ENCODE measurements at regions not wholly inside any gene's neighbourhood (a gene's known extent, or its start where the extent isn't known, plus 50 kb on each side); places are given as distances from the start of the nearest gene placed in this dataset.

GRCh38 chr4:124790471-124790870 is 77.9 kb upstream of the ANKRD50 start:
- no peaks in the 10 kb centered on the region for H3K4me1 ChIP-seq (ENCODE audit: insufficient read depth, low read length)
- no peak overlapping the region for H3K4me3 Mint-ChIP-seq
- no peaks in the 10 kb centered on the region for H3K9me3 ChIP-seq (ENCODE audit: control insufficient read depth in 1 of 2, low read length in 2 of 2)
- H3K36me3 Mint-ChIP-seq = no peaks in the 10 kb centered on the region
- no peaks in the 10 kb centered on the region for H3K27me3 ChIP-seq (ENCODE audit: insufficient read depth, low read length)
- ChIA-PET CTCF (ENCODE audit: partially characterized antibody) (no interaction called here), POLR2A (ENCODE audit: partially characterized antibody) (no interaction called here)
- peaks cover 0 to 4% (median 0%) of the 10 kb centered on the region in 8 donors for H3K9me3 Mint-ChIP-seq
- no peak overlapping the region for H3K27ac Mint-ChIP-seq
- H3K27ac ChIP-seq (ENCODE audit: low read depth, low read length) = no peak overlapping the region
- H3K4me1 Mint-ChIP-seq = no peaks in the 10 kb centered on the region
- no peaks in the 10 kb centered on the region for H3K36me3 ChIP-seq (ENCODE audit: insufficient read depth, low read length)
- H3K4me3 ChIP-seq (ENCODE audit: low read length in 2 of 2) = no peak overlapping the region
- intact Hi-C loops (cut with micrococcal nuclease) = no loop called here
- no peak for DNase-seq
- no peaks in the 10 kb centered on the region for H3K27me3 Mint-ChIP-seq

DNA sequence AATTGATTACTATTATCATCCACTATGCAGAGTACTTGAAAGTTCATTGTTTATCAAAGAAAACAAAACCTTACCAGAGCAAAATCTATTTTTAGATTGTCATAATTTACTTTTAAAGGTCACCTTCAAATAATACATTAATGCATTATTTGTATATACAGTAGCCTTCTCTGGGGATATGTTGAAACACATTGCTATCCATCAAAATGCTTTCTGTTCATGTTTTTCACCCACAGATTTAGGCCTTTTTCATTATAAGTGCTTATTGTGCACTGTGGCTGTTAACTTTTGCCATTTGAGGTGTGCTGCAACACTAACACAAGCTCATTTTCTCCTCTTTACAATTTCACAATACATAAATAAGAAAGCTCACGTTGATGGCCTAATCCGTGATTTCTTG is 74.1 kb upstream of the ANKRD50 start:
- POLR2A ChIA-PET (ENCODE audit: partially characterized antibody) = no interaction called here
- intact Hi-C loops (cut with micrococcal nuclease) = no loop called here
- Mint-ChIP-seq H3K4me1 (no peaks in the 10 kb centered on the region), H3K36me3 (no peaks in the 10 kb centered on the region), H3K27ac (no peak overlapping the region), H3K27me3 (no peaks in the 10 kb centered on the region), H3K9me3 (peaks cover 0 to 4% (median 0%) of the 10 kb centered on the region in 8 donors), H3K4me3 (no peak overlapping the region)
- H3K27ac ChIP-seq (ENCODE audit: low read depth, low read length) = no peak overlapping the region
- DNase-seq = no peak
- no peaks in the 10 kb centered on the region for H3K36me3 ChIP-seq (ENCODE audit: insufficient read depth, low read length)
- H3K4me3 ChIP-seq (ENCODE audit: low read length in 2 of 2) = no peak overlapping the region
- no peaks in the 10 kb centered on the region for H3K4me1 ChIP-seq (ENCODE audit: insufficient read depth, low read length)
- H3K9me3 ChIP-seq (ENCODE audit: control insufficient read depth in 1 of 2, low read length in 2 of 2) = no peaks in the 10 kb centered on the region
- CTCF ChIA-PET (ENCODE audit: partially characterized antibody) = no interaction called here
- H3K27me3 ChIP-seq (ENCODE audit: insufficient read depth, low read length) = no peaks in the 10 kb centered on the region

- no peaks in the 10 kb centered on the region for H3K9me3 ChIP-seq (ENCODE audit: control insufficient read depth in 1 of 2, low read length in 2 of 2)
- Mint-ChIP-seq H3K4me1 (no peaks in the 10 kb centered on the region), H3K27me3 (no peaks in the 10 kb centered on the region), H3K9me3 (peaks cover 0 to 4% (median 0%) of the 10 kb centered on the region in 8 donors), H3K4me3 (no peak overlapping the region), H3K27ac (no peak overlapping the region), H3K36me3 (no peaks in the 10 kb centered on the region)
- no peaks in the 10 kb centered on the region for H3K4me1 ChIP-seq (ENCODE audit: insufficient read depth, low read length)
- no peak overlapping the region for H3K27ac ChIP-seq (ENCODE audit: low read depth, low read length)
- no peak overlapping the region for H3K4me3 ChIP-seq (ENCODE audit: low read length in 2 of 2)
- no peaks in the 10 kb centered on the region for H3K27me3 ChIP-seq (ENCODE audit: insufficient read depth, low read length)
- no peak for DNase-seq
- POLR2A ChIA-PET (ENCODE audit: partially characterized antibody) = no interaction called here
- H3K36me3 ChIP-seq (ENCODE audit: insufficient read depth, low read length) = no peaks in the 10 kb centered on the region
- CTCF ChIA-PET (ENCODE audit: partially characterized antibody) = no interaction called here
- intact Hi-C loops (cut with micrococcal nuclease) = no loop called here
These were observed 73.1 kb upstream of the ANKRD50 start for GRCh38 chr4:124785645-124786044.

GRCh38 chr4:124783847-124784246 is 71.3 kb upstream of the ANKRD50 start:
- Mint-ChIP-seq H3K4me3 (no peak overlapping the region), H3K27ac (no peak overlapping the region), H3K9me3 (peaks cover 0 to 4% (median 0%) of the 10 kb centered on the region in 8 donors), H3K36me3 (no peaks in the 10 kb centered on the region), H3K4me1 (no peaks in the 10 kb centered on the region), H3K27me3 (no peaks in the 10 kb centered on the region)
- H3K27me3 ChIP-seq (ENCODE audit: insufficient read depth, low read length) = no peaks in the 10 kb centered on the region
- H3K36me3 ChIP-seq (ENCODE audit: insufficient read depth, low read length) = no peaks in the 10 kb centered on the region
- DNase-seq = no peak
- POLR2A ChIA-PET (ENCODE audit: partially characterized antibody) = no interaction called here
- intact Hi-C loops (cut with micrococcal nuclease) = no loop called here
- no peaks in the 10 kb centered on the region for H3K4me1 ChIP-seq (ENCODE audit: insufficient read depth, low read length)
- CTCF ChIA-PET (ENCODE audit: partially characterized antibody) = no interaction called here
- H3K4me3 ChIP-seq (ENCODE audit: low read length in 2 of 2) = no peak overlapping the region
- H3K27ac ChIP-seq (ENCODE audit: low read depth, low read length) = no peak overlapping the region
- H3K9me3 ChIP-seq (ENCODE audit: control insufficient read depth in 1 of 2, low read length in 2 of 2) = no peaks in the 10 kb centered on the region

- no peaks in the 10 kb centered on the region for H3K27me3 ChIP-seq (ENCODE audit: insufficient read depth, low read length)
- H3K36me3 ChIP-seq (ENCODE audit: insufficient read depth, low read length) = no peaks in the 10 kb centered on the region
- ChIA-PET CTCF (ENCODE audit: partially characterized antibody) (no interaction called here), POLR2A (ENCODE audit: partially characterized antibody) (no interaction called here)
- H3K4me1 ChIP-seq (ENCODE audit: insufficient read depth, low read length) = no peaks in the 10 kb centered on the region
- no peak overlapping the region for H3K4me3 ChIP-seq (ENCODE audit: low read length in 2 of 2)
- H3K27ac ChIP-seq (ENCODE audit: low read depth, low read length) = no peak overlapping the region
- no peak for DNase-seq
- no peaks in the 10 kb centered on the region for H3K36me3 Mint-ChIP-seq
- H3K9me3 Mint-ChIP-seq = peaks cover 0 to 3% (median under 1%) of the 10 kb centered on the region in 8 donors
- no peak overlapping the region for H3K4me3 Mint-ChIP-seq
- intact Hi-C loops (cut with micrococcal nuclease) = no loop called here
- H3K27ac Mint-ChIP-seq = no peak overlapping the region
- no peaks in the 10 kb centered on the region for H3K27me3 Mint-ChIP-seq
- H3K9me3 ChIP-seq (ENCODE audit: control insufficient read depth in 1 of 2, low read length in 2 of 2) = no peaks in the 10 kb centered on the region
- H3K4me1 Mint-ChIP-seq = no peaks in the 10 kb centered on the region
These were observed 64.5 kb upstream of the ANKRD50 start for GRCh38 chr4:124777007-124777406.

- intact Hi-C loops (cut with micrococcal nuclease) = no loop called here
- H3K27ac Mint-ChIP-seq = no peak overlapping the region
These were observed 56.2 kb upstream of the ANKRD50 start for GRCh38 chr4:124768596-124769365.

DNA sequence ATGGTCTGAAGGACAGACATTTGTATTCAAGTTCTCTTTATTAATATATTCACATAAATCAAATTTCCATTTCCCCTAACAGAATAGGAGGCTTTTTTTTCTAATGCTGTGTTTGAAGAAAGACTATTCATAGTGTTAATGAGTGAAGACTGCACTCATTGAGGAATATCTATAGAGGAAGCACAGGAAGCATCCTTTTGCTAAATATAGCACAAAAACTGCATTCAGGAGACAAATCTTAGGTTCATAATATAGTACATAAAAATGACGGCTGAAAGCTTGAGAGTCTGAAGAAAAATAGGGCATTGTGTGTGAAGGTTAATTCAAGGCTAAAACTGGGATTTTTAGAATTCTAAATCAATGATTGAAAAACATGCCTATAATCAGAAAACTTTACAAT is 50.4 kb upstream of the ANKRD50 start:
- intact Hi-C loops (cut with micrococcal nuclease) = no loop called here
- H3K27ac Mint-ChIP-seq = no peak overlapping the region

More at GRCh38 chr4:124768596-124769365, 56.2 kb upstream of the ANKRD50 start:
- Mint-ChIP-seq H3K27me3 (no peaks in the 10 kb centered on the region), H3K9me3 (peaks cover 0 to 6% (median 0%) of the 10 kb centered on the region in 8 donors), H3K4me3 (no peak overlapping the region), H3K36me3 (no peaks in the 10 kb centered on the region), H3K4me1 (no peaks in the 10 kb centered on the region)
- no peak for DNase-seq
- Histone ChIP-seq H3K4me3 (ENCODE audit: low read length in 2 of 2) (no peak overlapping the region), H3K9me3 (ENCODE audit: control insufficient read depth in 1 of 2, low read length in 2 of 2) (no peaks in the 10 kb centered on the region), H3K27ac (ENCODE audit: low read depth, low read length) (no peak overlapping the region), H3K4me1 (ENCODE audit: insufficient read depth, low read length) (no peaks in the 10 kb centered on the region), H3K27me3 (ENCODE audit: insufficient read depth, low read length) (no peaks in the 10 kb centered on the region), H3K36me3 (ENCODE audit: insufficient read depth, low read length) (no peaks in the 10 kb centered on the region)
- ChIA-PET POLR2A (ENCODE audit: partially characterized antibody) (no interaction called here), CTCF (ENCODE audit: partially characterized antibody) (no interaction called here)

More for the DNA sequence above, 50.4 kb upstream of the ANKRD50 start:
- Histone ChIP-seq H3K27me3 (ENCODE audit: insufficient read depth, low read length) (no peaks in the 10 kb centered on the region), H3K4me3 (ENCODE audit: low read length in 2 of 2) (no peak overlapping the region), H3K36me3 (ENCODE audit: insufficient read depth, low read length) (no peaks in the 10 kb centered on the region), H3K4me1 (ENCODE audit: insufficient read depth, low read length) (no peaks in the 10 kb centered on the region), H3K27ac (ENCODE audit: low read depth, low read length) (no peak overlapping the region), H3K9me3 (ENCODE audit: control insufficient read depth in 1 of 2, low read length in 2 of 2) (no peaks in the 10 kb centered on the region)
- Mint-ChIP-seq H3K36me3 (no peaks in the 10 kb centered on the region), H3K9me3 (peaks cover 0 to 7% (median 0%) of the 10 kb centered on the region in 8 donors), H3K4me1 (no peaks in the 10 kb centered on the region), H3K27me3 (no peaks in the 10 kb centered on the region), H3K4me3 (no peak overlapping the region)
- CTCF ChIA-PET (ENCODE audit: partially characterized antibody) = no interaction called here
- DNase-seq = no peak
- POLR2A ChIA-PET (ENCODE audit: partially characterized antibody) = no interaction called here
